ENCODE measurements at regions not wholly inside any gene's neighbourhood (a gene's known extent, or its start where the extent isn't known, plus 50 kb on each side); places are given as distances from the start of the nearest gene placed in this dataset.

DNA sequence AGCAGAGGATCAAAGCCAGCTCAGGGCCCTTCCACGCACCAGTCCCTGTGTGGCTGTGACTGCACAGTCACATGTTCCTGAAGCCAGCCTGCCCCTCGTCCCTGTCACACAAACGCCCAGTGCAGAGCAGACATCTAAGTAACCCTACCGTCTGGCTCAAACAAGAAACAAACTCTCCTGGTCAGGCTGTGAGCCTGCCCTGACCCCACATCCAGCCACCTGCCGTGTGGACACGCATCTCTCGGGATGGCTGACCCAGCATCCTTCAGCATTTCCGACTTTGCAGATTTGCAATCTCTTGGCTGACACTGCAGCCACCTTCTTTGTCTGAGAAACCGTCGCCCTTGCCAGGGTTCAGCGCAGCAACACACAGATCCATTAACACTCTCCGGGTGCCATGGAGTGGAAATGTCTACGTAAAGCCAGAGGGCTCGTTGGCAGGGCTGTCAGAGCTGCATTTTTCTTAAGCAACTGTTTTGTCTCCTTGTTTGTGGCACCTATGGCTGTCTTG is 82.3 kb upstream of the ASAP2 start:
- WGBS, 2 donors (ENCODE audit: extremely low coverage in 2 of 2, insufficient read length in 2 of 2, insufficient replicate concordance in 1 of 2): no CpG with 5 or more reads among the region's 14 CpGs
- DNase-seq (ENCODE audit: low spot score): no peak
- peak overlapping the region; percentile 88 for H2AFZ ChIP-seq (ENCODE audit: low read length)
- no peak overlapping the region for H4K91ac ChIP-seq (ENCODE audit: low read depth, low read length, poor library complexity)
- H3K14ac ChIP-seq (ENCODE audit: low read length): peak overlapping the region; percentile 39
- H3K27ac ChIP-seq (replicated peaks; ENCODE audit: low read length): no peak overlapping the region
- no peak overlapping the region for H3K4me2 ChIP-seq (ENCODE audit: insufficient read depth, low read length, poor library complexity, severe bottlenecking)
- H3K18ac ChIP-seq (ENCODE audit: low read length): no peak overlapping the region
- no peak overlapping the region for H2AK5ac ChIP-seq (ENCODE audit: low read depth, low read length)
- H2BK15ac ChIP-seq (ENCODE audit: low read length): no peak overlapping the region
- no peak overlapping the region for H2BK5ac ChIP-seq (ENCODE audit: low read length)
- H3K79me1 ChIP-seq (ENCODE audit: low read depth, low read length): no peaks in the 10 kb centered on the region
- H2BK12ac ChIP-seq (ENCODE audit: low read length): no peak overlapping the region
- no peak overlapping the region for H2BK120ac ChIP-seq (ENCODE audit: low read depth, low read length)
- peaks cover 0 to 16% (median 0%) of the 10 kb centered on the region in 3 experiments for H3K27me3 ChIP-seq (ENCODE audit: control insufficient read depth in 3 of 3, insufficient read depth in 3 of 3, low read depth in 1 of 3, low read length in 3 of 3)
- no peak overlapping the region for H3K23ac ChIP-seq (ENCODE audit: low read depth, low read length, poor library complexity)
- H3K4me1 ChIP-seq (ENCODE audit: control insufficient read depth in 2 of 2, insufficient read depth in 1 of 2, low read depth in 1 of 2, low read length in 2 of 2): peaks cover 2 to 6% of the 10 kb centered on the region in 2 donors
- peaks cover 6 to 8% of the 10 kb centered on the region in 2 donors for H3K9me3 ChIP-seq (replicated peaks in 1 of 2; ENCODE audit: control insufficient read depth in 2 of 2, insufficient read depth in 1 of 2, low read depth in 1 of 2, low read length in 2 of 2)
- no peak overlapping the region for H3K4me3 ChIP-seq (ENCODE audit: low read length in 2 of 2)
- no peaks in the 10 kb centered on the region for H3K36me3 ChIP-seq (replicated peaks in 1 of 2; ENCODE audit: control insufficient read depth in 2 of 2, insufficient read depth in 2 of 2, low read length in 2 of 2)
- H3K9ac ChIP-seq (ENCODE audit: low read depth, low read length, poor library complexity): no peak overlapping the region
- no peak overlapping the region for H4K8ac ChIP-seq (ENCODE audit: low read depth, low read length)
- no peak overlapping the region for H3K4ac ChIP-seq (ENCODE audit: low read length)

DNA sequence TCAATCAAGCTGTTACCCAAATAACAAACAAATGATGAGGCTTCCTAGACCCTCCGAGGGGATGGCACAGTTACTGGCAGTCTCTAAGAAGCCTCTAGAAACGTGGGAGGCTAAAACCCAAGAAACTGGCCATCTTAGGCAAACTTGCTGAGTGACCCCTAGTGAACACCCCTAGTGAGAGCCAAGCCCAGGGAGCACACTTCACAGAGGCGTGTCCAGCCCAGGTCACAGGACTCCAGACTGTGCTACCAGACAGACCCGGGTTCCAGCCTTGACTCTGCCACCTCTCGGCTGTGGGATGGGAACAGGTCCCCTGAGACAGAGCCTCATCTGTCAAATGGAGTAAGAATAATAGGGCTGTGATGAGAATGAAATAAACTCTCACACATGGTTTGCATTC is 83.5 kb upstream of the ASAP2 start:
- Histone ChIP-seq H2AK5ac (ENCODE audit: low read depth, low read length) (no peak overlapping the region), H3K4me1 (ENCODE audit: control insufficient read depth in 2 of 2, insufficient read depth in 1 of 2, low read depth in 1 of 2, low read length in 2 of 2) (peaks cover 2 to 6% of the 10 kb centered on the region in 2 donors), H4K8ac (ENCODE audit: low read depth, low read length) (no peak overlapping the region), H3K27ac (replicated peaks; ENCODE audit: low read length) (no peak overlapping the region), H3K9ac (ENCODE audit: low read depth, low read length, poor library complexity) (no peak overlapping the region), H3K14ac (ENCODE audit: low read length) (no peak overlapping the region), H3K4ac (ENCODE audit: low read length) (no peak overlapping the region), H2AFZ (ENCODE audit: low read length) (no peak overlapping the region), H2BK15ac (ENCODE audit: low read length) (no peak overlapping the region), H2BK120ac (ENCODE audit: low read depth, low read length) (no peak overlapping the region), H2BK12ac (ENCODE audit: low read length) (no peak overlapping the region), H3K36me3 (replicated peaks in 1 of 2; ENCODE audit: control insufficient read depth in 2 of 2, insufficient read depth in 2 of 2, low read length in 2 of 2) (no peaks in the 10 kb centered on the region), H3K18ac (ENCODE audit: low read length) (no peak overlapping the region), H3K27me3 (ENCODE audit: control insufficient read depth in 3 of 3, insufficient read depth in 3 of 3, low read depth in 1 of 3, low read length in 3 of 3) (peaks cover 0 to 16% (median 0%) of the 10 kb centered on the region in 3 experiments), H3K79me1 (ENCODE audit: low read depth, low read length) (no peaks in the 10 kb centered on the region), H2BK5ac (ENCODE audit: low read length) (no peak overlapping the region), H3K4me2 (ENCODE audit: insufficient read depth, low read length, poor library complexity, severe bottlenecking) (no peak overlapping the region), H3K4me3 (ENCODE audit: low read length in 2 of 2) (no peak overlapping the region), H4K91ac (ENCODE audit: low read depth, low read length, poor library complexity) (no peak overlapping the region), H3K23ac (ENCODE audit: low read depth, low read length, poor library complexity) (no peak overlapping the region), H3K9me3 (replicated peaks in 1 of 2; ENCODE audit: control insufficient read depth in 2 of 2, insufficient read depth in 1 of 2, low read depth in 1 of 2, low read length in 2 of 2) (peaks cover 6 to 8% of the 10 kb centered on the region in 2 donors)
- DNase-seq (ENCODE audit: low spot score): no peak
- no CpG with 5 or more reads among the region's 5 CpGs for WGBS, 2 donors (ENCODE audit: extremely low coverage in 2 of 2, insufficient read length in 2 of 2, insufficient replicate concordance in 1 of 2)

DNA sequence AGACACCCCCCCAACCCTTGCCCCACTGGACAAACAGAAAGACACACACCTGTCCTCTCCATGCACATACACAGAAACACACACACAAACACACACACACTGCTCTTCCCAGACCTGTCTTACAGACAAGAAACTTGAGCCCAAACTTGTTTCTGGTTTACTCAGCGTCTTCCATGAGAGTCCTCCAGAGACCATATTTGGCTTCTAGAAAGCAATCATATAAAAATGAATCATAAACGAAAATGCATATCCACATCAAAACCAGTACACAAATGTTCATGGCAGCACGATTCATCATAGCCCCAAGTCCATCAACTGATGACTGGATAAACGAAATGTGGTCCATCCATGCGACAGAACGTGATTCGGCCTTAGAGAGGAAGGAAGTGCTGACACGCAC is 84.2 kb upstream of the ASAP2 start:
- no peak overlapping the region for H2BK15ac ChIP-seq (ENCODE audit: low read length)
- H3K14ac ChIP-seq (ENCODE audit: low read length): no peak overlapping the region
- H3K27ac ChIP-seq (replicated peaks; ENCODE audit: low read length): no peak overlapping the region
- H3K79me1 ChIP-seq (ENCODE audit: low read depth, low read length): no peaks in the 10 kb centered on the region
- peaks cover 0 to 16% (median 0%) of the 10 kb centered on the region in 3 experiments for H3K27me3 ChIP-seq (ENCODE audit: control insufficient read depth in 3 of 3, insufficient read depth in 3 of 3, low read depth in 1 of 3, low read length in 3 of 3)
- no CpG with 5 or more reads among the region's 8 CpGs for WGBS, 2 donors (ENCODE audit: extremely low coverage in 2 of 2, insufficient read length in 2 of 2, insufficient replicate concordance in 1 of 2)
- H3K4ac ChIP-seq (ENCODE audit: low read length): no peak overlapping the region
- peaks cover 2 to 6% of the 10 kb centered on the region in 2 donors for H3K4me1 ChIP-seq (ENCODE audit: control insufficient read depth in 2 of 2, insufficient read depth in 1 of 2, low read depth in 1 of 2, low read length in 2 of 2)
- no peak overlapping the region for H4K8ac ChIP-seq (ENCODE audit: low read depth, low read length)
- no peak overlapping the region for H2AK5ac ChIP-seq (ENCODE audit: low read depth, low read length)
- H4K91ac ChIP-seq (ENCODE audit: low read depth, low read length, poor library complexity): no peak overlapping the region
- no peak overlapping the region for H3K4me3 ChIP-seq (ENCODE audit: low read length in 2 of 2)
- no peak overlapping the region for H2BK120ac ChIP-seq (ENCODE audit: low read depth, low read length)
- H3K9me3 ChIP-seq (replicated peaks in 1 of 2; ENCODE audit: control insufficient read depth in 2 of 2, insufficient read depth in 1 of 2, low read depth in 1 of 2, low read length in 2 of 2): peaks cover 6 to 7% of the 10 kb centered on the region in 2 donors
- no peaks in the 10 kb centered on the region for H3K36me3 ChIP-seq (replicated peaks in 1 of 2; ENCODE audit: control insufficient read depth in 2 of 2, insufficient read depth in 2 of 2, low read length in 2 of 2)
- H3K4me2 ChIP-seq (ENCODE audit: insufficient read depth, low read length, poor library complexity, severe bottlenecking): no peak overlapping the region
- H2BK12ac ChIP-seq (ENCODE audit: low read length): no peak overlapping the region
- no peak overlapping the region for H3K23ac ChIP-seq (ENCODE audit: low read depth, low read length, poor library complexity)
- no peak overlapping the region for H2BK5ac ChIP-seq (ENCODE audit: low read length)
- H3K9ac ChIP-seq (ENCODE audit: low read depth, low read length, poor library complexity): no peak overlapping the region
- H2AFZ ChIP-seq (ENCODE audit: low read length): no peak overlapping the region
- H3K18ac ChIP-seq (ENCODE audit: low read length): no peak overlapping the region
- DNase-seq (ENCODE audit: low spot score): no peak

DNA sequence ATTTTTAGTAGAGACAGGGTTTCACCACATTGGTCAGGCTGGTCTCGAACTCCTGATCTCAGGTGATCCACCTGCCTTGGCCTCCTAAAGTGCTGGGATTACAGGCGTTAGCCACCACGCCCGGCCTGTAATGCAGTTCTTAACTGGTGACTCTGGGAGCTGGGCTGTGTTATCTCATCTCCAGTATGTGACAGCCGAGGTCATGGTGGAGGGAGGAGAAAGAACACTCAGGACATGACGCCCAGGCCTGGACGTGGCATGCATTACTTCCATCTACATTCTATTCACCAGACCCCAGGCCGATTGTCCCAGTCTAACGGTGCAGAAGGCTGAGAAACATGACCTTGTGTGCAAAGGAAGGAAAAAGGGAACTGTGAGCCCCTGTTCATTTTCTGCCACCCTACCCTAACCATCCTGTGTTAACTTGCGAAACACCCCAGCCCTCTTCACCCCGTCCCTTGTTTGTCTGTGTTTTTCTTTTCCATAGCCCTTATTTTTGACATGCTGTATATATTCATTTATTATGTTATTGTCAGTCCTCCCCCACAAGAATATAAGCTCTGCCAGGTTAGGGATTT is 88.1 kb upstream of the ASAP2 start:
- no peak overlapping the region for H3K4ac ChIP-seq (ENCODE audit: low read length)
- DNase-seq (ENCODE audit: low spot score): no peak
- H3K4me1 ChIP-seq (ENCODE audit: control insufficient read depth in 2 of 2, insufficient read depth in 1 of 2, low read depth in 1 of 2, low read length in 2 of 2): no peaks in the 10 kb centered on the region
- no peak overlapping the region for H3K27ac ChIP-seq (replicated peaks; ENCODE audit: low read length)
- no peak overlapping the region for H2AK5ac ChIP-seq (ENCODE audit: low read depth, low read length)
- no peaks in the 10 kb centered on the region for H3K79me1 ChIP-seq (ENCODE audit: low read depth, low read length)
- WGBS, 2 donors (ENCODE audit: extremely low coverage in 2 of 2, insufficient read length in 2 of 2, insufficient replicate concordance in 1 of 2): no CpG with 5 or more reads among the region's 11 CpGs
- H3K23ac ChIP-seq (ENCODE audit: low read depth, low read length, poor library complexity): no peak overlapping the region
- no peak overlapping the region for H3K14ac ChIP-seq (ENCODE audit: low read length)
- H3K9ac ChIP-seq (ENCODE audit: low read depth, low read length, poor library complexity): peak overlapping the region; percentile 4
- no peak overlapping the region for H2AFZ ChIP-seq (ENCODE audit: low read length)
- H3K4me2 ChIP-seq (ENCODE audit: insufficient read depth, low read length, poor library complexity, severe bottlenecking): no peak overlapping the region
- H4K91ac ChIP-seq (ENCODE audit: low read depth, low read length, poor library complexity): no peak overlapping the region
- H3K4me3 ChIP-seq (ENCODE audit: low read length in 2 of 2): no peak overlapping the region
- peaks cover 0 to 9% (median 0%) of the 10 kb centered on the region in 3 experiments for H3K27me3 ChIP-seq (ENCODE audit: control insufficient read depth in 3 of 3, insufficient read depth in 3 of 3, low read depth in 1 of 3, low read length in 3 of 3)
- H3K18ac ChIP-seq (ENCODE audit: low read length): no peak overlapping the region
- H3K9me3 ChIP-seq (replicated peaks in 1 of 2; ENCODE audit: control insufficient read depth in 2 of 2, insufficient read depth in 1 of 2, low read depth in 1 of 2, low read length in 2 of 2): peaks cover 0 to 2% of the 10 kb centered on the region in 2 donors
- no peak overlapping the region for H2BK5ac ChIP-seq (ENCODE audit: low read length)
- no peaks in the 10 kb centered on the region for H3K36me3 ChIP-seq (replicated peaks in 1 of 2; ENCODE audit: control insufficient read depth in 2 of 2, insufficient read depth in 2 of 2, low read length in 2 of 2)
- H4K8ac ChIP-seq (ENCODE audit: low read depth, low read length): no peak overlapping the region
- no peak overlapping the region for H2BK120ac ChIP-seq (ENCODE audit: low read depth, low read length)
- H2BK15ac ChIP-seq (ENCODE audit: low read length): no peak overlapping the region
- H2BK12ac ChIP-seq (ENCODE audit: low read length): no peak overlapping the region

All from neuronal stem cell (in vitro differentiated cells).